A673 (cell line): ENCODE measurements at regions not wholly inside any gene's neighbourhood (a gene's known extent, or its start where the extent isn't known, plus 50 kb on each side); places are given as distances from the start of the nearest gene placed in this dataset.

ENCODE experiments used
- BruUV-seq: library from RNA; stranded (reverse); fragments of 400-500 nt; replicated peaks from 2 replicates; lab custom pipeline; 2021; lab: Mats Ljungman, UMichigan
- CTCF ChIA-PET: fragments of 300-600 bp; sonication (Branson Sonifier 250); formaldehyde crosslinking; loops from one replicate; lab custom pipeline; 2022; ENCODE audit warnings: antibody characterized with exemption; lab: Charles Lee
- POLR2A ChIA-PET: fragments of 300-600 bp; sonication (Branson Sonifier 250); formaldehyde crosslinking; loops from one replicate; lab custom pipeline; 2022; ENCODE audit warnings: antibody characterized with exemption; ENCODE audit not compliant: low non-redundant PET; lab: Charles Lee
- DNase-seq: peaks from one replicate; pipeline ENCODE4 v3.0.0-alpha.2; 2015; ENCODE audit warnings: low spot score
- H3K27ac ChIP-seq: fragments of 200-600 bp; sonication (generic); 2 replicates; pipeline ENCODE4 v1.5.1; 2016; ENCODE audit warnings: mixed run types, low read depth, mild to moderate bottlenecking, mixed read lengths, antibody characterized with exemption, low read length; ENCODE audit not compliant: poor library complexity, severe bottlenecking
- H3K27me3 ChIP-seq: fragments of 200-600 bp; sonication (generic); replicated peaks from 2 replicates; pipeline ENCODE4 v1.6.1; 2017; ENCODE audit warnings: mixed run types, low read depth, mild to moderate bottlenecking, mixed read lengths, antibody characterized with exemption, low read length; ENCODE audit not compliant: insufficient read depth, poor library complexity
- H3K36me3 ChIP-seq: fragments of 200-600 bp; sonication (generic); 2 replicates; pipeline ENCODE4 v1.6.1; 2016; ENCODE audit warnings: mixed run types, mild to moderate bottlenecking, mixed read lengths, antibody characterized with exemption, low read length; ENCODE audit not compliant: insufficient read depth, poor library complexity, severe bottlenecking
- H3K4me1 ChIP-seq: fragments of 200-600 bp; sonication (generic); 2 replicates; pipeline ENCODE4 v1.6.1; 2017; ENCODE audit warnings: mixed run types, mild to moderate bottlenecking, mixed read lengths, antibody characterized with exemption, low read length; ENCODE audit not compliant: insufficient read depth, poor library complexity, severe bottlenecking
- H3K4me3 ChIP-seq: fragments of 200-600 bp; sonication (generic); 2 replicates; pipeline ENCODE4 v1.5.1; 2016; ENCODE audit warnings: low read depth, mixed run types, mild to moderate bottlenecking, mixed read lengths, low read length; ENCODE audit not compliant: poor library complexity, severe bottlenecking
- H3K9me3 ChIP-seq: fragments of 200-600 bp; sonication (generic); 2 replicates; pipeline ENCODE4 v1.6.1; 2016; ENCODE audit warnings: mixed run types, low read depth, mild to moderate bottlenecking, mixed read lengths, antibody characterized with exemption, low read length; ENCODE audit not compliant: poor library complexity, severe bottlenecking
- EZH2 ChIP-seq: fragments of 200-600 bp; sonication (generic); IDR thresholded peaks from 2 replicates; pipeline ENCODE4 v1.6.1; 2017; ENCODE audit warnings: borderline replicate concordance, low read depth, mild to moderate bottlenecking, mixed read lengths, antibody characterized with exemption, low read length; ENCODE audit not compliant: poor library complexity, severe bottlenecking
- intact Hi-C: fragments of 100-400 bp; cut with micrococcal nuclease; formaldehyde crosslinking; loops from one replicate; pipeline ENCODE4 v1.10.0; 2022; ENCODE audit not compliant: unreplicated experiment
- TF ChIP-seq, protein P1 (sequence below): fragments of 300-800, 200-600 bp; sonication (generic); conservative IDR thresholded peaks from 2 replicates; pipeline ENCODE4 v1.5.1; 2017; ENCODE audit warnings: low read depth, mild to moderate bottlenecking, antibody characterized with exemption, low read length, moderate library complexity, mixed read lengths

DNA sequence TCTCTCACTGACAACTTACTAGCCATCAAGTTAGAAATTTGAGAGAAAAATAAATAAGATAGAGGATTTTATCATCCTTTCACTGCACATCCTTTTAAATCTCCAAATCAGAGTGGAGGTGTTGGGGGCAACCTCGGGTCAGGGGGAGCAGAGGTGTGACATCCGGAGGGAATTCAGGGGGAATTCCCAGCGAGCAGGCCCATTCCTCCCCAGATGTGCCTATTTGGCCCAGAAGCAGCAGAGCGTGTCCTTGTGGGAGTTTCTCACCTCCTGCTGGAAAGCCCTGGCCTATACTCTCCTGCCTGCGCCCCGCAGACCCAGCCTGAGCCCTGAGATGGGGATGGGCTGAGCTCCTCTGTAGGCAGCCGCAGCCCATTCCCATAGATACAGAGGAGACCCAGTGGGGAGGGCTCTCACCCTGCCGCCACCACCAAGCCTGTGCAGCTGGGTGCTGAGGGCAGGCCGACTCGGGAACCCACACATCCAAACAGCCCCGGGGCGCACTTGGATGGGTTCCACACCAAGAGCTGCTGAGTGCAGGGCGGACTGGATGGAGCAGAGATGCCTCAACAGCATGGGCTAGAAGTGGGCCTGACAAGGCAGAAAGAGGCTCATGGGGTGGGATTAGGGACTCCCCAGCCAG, 124.5 kb downstream of the CXCL12 start:
- intact Hi-C loops: no loop called here
- Histone ChIP-seq H3K4me3 (no peak overlapping the region), H3K36me3 (no peaks in the 10 kb centered on the region), H3K27ac (no peak overlapping the region), H3K4me1 (no peaks in the 10 kb centered on the region), H3K27me3 (no peaks in the 10 kb centered on the region), H3K9me3 (peaks cover 8% of the 10 kb centered on the region)
- CTCF ChIA-PET: no interaction called here
- no TSS peak for BruUV-seq
- POLR2A ChIA-PET: no interaction called here
- TF ChIP-seq, protein P1, sequence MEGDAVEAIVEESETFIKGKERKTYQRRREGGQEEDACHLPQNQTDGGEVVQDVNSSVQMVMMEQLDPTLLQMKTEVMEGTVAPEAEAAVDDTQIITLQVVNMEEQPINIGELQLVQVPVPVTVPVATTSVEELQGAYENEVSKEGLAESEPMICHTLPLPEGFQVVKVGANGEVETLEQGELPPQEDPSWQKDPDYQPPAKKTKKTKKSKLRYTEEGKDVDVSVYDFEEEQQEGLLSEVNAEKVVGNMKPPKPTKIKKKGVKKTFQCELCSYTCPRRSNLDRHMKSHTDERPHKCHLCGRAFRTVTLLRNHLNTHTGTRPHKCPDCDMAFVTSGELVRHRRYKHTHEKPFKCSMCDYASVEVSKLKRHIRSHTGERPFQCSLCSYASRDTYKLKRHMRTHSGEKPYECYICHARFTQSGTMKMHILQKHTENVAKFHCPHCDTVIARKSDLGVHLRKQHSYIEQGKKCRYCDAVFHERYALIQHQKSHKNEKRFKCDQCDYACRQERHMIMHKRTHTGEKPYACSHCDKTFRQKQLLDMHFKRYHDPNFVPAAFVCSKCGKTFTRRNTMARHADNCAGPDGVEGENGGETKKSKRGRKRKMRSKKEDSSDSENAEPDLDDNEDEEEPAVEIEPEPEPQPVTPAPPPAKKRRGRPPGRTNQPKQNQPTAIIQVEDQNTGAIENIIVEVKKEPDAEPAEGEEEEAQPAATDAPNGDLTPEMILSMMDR: no peak
- TF ChIP-seq EZH2: no peak
- DNase-seq: no peak

DNA sequence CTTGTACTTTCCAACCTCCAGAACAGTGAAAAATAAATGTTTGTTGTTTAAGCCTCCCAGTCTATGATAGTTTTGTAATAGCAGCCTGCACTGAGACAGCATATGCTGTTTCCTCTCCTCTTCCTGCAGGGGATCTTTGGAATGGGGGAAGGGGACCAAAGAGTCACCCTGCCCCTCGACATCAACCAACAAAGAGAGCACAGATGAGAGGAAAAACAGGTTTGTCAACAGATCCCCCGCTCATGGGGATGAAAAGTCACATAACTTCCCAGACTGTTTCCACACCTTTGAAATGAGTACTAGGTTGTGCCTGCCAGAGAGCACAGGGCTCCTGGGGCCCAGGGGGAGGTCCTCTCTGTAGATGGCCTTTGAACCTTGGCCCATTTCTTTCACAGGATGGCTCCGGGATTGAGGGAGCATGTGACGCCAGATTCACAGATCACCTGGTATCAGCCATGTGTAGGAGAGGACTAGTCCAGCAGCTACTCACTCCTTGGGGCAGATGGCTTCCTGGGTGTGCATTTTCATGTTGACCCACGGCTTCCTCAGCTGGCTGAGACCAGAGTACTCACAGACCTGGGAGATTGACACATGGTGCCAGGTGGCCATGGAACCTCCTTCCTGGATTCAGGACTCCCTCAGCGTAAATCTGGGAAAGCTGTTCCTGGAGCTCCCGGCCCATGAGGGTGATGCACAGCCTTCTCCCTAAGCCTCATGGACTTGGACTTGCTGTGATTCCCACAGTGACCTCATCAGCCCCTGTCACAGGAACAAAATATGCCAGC, 125.6 kb downstream of the CXCL12 start:
- Histone ChIP-seq H3K27ac (no peak overlapping the region), H3K4me1 (no peaks in the 10 kb centered on the region), H3K9me3 (peaks cover 7% of the 10 kb centered on the region), H3K4me3 (no peak overlapping the region), H3K27me3 (no peaks in the 10 kb centered on the region), H3K36me3 (no peaks in the 10 kb centered on the region)
- intact Hi-C loops: no loop called here
- DNase-seq: no peak
- ChIA-PET POLR2A (no interaction called here), CTCF (no interaction called here)
- BruUV-seq: no TSS peak
- no peak for TF ChIP-seq EZH2
- TF ChIP-seq, protein P1: no peak

DNA sequence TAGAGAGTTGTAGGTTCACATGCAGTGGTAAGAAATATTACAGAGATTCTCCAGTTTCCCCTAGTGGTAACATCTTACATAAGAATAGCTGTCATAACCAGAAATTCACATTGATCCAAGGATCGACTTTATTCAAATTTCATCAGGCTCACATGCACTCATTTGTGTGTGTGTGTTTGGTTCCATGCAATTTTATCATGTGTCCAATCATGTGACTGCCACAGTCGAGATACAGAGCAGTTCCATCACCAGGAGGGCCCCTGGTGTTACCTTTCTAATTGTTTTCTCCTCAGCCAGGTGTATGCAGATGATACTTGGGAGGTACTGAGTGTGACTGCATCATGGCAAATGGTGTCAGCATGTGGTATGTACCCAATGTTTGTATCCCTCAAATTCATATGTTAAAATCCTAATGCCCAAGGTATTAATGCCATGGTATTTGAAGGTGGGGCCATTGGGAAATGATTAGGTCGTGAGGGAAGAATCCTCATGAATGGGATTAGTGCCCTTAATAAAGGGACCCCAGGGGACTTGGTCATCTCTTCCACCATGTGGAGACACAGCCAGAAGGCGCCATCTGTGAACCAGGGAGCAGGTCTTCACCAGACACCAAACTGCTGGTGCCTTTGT, 126.3 kb downstream of the CXCL12 start:
- DNase-seq: no peak
- no TSS peak for BruUV-seq
- no peak overlapping the region for H3K4me3 ChIP-seq
- POLR2A ChIA-PET: no interaction called here
- intact Hi-C loops: no loop called here
- peaks cover 7% of the 10 kb centered on the region for H3K9me3 ChIP-seq
- no peaks in the 10 kb centered on the region for H3K4me1 ChIP-seq
- H3K27me3 ChIP-seq: no peaks in the 10 kb centered on the region
- CTCF ChIA-PET: no interaction called here
- no peaks in the 10 kb centered on the region for H3K36me3 ChIP-seq
- TF ChIP-seq EZH2: no peak
- TF ChIP-seq, protein P1: no peak
- H3K27ac ChIP-seq: no peak overlapping the region
